HG02623 (cell line): ENCODE measurements at regions not wholly inside any gene's neighbourhood (a gene's known extent, or its start where the extent isn't known, plus 50 kb on each side); places are given as distances from the start of the nearest gene placed in this dataset.
"Not testable (repeated sequence)": the region's sequence is repeated elsewhere in the genome, so short reads cannot be mapped to it uniquely, and the experiment has no call there.

Source experiments
- ATAC-seq: cut with Tn5 transposase; IDR thresholded peaks from one replicate; pipeline ENCODE4 v1.9.1; 2021; ENCODE audit warnings: moderate library complexity; ENCODE audit not compliant: unreplicated experiment

DNA sequence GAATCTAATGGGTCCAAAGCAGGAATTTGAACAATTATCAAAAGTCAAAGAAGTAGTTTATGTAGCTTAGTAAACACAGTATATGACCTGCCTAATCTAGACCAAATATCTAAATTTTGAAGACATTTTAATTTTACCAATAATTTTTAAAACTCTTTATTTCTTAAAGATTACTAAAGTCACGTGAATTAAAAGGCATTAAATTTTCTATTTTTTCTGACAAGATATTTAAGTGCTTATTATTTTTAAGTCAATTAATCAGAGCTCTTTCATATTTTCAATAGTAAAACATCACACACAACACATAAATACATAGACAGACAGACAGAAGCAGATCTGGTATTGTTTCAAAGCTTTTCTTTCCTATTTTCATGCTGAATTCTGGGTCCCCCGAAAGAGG lies 89.5 kb downstream of the ZNF467 start:
- ATAC-seq: no peak

DNA sequence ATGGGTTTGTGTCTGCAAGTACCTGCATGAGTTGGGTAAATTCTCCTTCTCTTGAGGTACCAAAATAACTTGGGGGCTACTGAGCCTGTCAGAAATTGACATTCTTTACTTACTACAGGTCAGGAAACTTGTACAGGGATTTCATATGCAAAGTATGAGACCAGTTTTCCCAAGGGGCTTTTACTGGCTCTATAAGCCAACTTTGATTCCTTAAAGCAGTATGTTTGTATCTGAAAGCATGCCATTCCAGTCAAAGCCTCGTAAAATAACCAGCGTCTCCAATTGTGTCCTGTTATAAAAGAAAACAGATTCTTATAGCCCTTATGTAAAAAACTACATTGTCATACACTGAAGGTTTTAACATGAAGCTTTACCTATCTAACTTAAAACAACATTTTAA lies 90.2 kb downstream of the ZNF467 start:
- no peak for ATAC-seq

- no peak for ATAC-seq
Observed at GRCh38 chr7:149682038-149682437, 91.3 kb downstream of the ZNF467 start.

DNA sequence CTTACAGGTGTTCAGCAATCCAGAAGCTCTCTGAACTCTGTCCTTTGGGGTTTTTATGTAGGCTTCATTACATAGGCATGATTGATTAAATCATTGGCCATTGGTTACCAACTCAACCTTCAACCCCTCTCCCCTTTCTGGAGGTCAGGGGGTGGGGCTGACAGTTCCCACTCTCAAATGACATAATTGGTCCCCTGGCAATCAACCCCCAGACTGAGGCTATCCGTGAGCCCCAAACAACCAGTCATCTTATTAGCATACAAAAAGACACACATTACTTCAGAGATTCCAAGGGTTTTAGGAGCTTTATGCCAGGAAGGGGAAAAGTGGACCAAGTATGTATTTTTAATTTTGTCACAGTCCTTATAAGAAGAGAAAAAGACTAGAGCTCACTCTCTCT lies 92.1 kb downstream of the ZNF467 start:
- no peak for ATAC-seq

GRCh38 chr7:149680331-149681025 lies 92.9 kb downstream of the ZNF467 start:
- no peak for ATAC-seq

DNA sequence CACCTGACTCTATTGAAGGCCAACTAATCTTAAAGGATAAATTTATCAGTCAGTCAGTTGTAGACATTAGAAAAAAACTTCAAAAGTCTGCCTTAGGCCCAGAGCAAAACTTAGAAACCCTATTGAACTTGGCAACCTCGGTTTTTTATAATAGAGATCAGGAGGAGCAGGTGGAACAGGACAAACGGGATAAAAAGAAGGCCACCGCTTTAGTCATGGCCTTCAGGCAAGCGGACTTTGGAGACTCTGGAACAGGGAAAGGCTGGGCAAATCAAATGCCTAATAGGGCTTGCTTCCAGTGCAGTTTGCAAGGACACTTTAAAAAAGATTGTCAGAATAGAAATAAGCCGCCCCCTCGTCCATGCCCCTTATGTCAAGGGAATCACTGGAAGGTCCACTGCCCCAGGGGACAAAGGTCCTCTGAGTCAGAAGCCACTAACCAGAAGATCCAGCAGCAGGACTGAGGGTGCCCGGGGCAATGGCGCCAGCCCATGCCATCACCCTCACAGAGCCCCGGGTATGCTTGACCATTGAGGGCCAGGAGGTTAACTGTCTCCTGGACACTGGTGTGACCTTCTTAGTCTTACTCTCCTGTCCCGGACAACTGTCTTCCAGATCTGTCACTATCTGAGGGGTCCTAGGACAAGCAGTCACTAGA lies 98.5 kb downstream of the ZNF467 start:
- not testable (repeated sequence) for ATAC-seq

DNA sequence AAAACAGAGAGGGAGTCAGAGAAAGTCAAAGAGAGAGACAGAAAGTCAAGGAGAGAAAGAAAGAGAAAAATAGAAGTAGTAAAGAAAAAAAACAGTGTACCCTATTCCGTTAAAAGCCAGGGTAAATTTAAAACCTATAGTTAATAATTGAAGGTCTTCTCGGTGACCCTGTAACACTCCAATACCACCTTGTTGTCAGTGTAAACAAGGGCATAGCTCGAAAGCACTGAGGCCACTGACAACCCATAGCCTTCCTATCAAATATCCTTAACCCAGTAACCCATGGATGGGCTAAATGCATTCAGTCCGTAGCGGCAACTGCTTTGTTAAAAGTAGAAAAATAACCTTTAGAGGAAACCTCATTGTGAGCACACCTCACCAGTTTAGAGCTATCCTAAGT lies 100.4 kb downstream of the ZNF467 start:
- no peak for ATAC-seq

DNA sequence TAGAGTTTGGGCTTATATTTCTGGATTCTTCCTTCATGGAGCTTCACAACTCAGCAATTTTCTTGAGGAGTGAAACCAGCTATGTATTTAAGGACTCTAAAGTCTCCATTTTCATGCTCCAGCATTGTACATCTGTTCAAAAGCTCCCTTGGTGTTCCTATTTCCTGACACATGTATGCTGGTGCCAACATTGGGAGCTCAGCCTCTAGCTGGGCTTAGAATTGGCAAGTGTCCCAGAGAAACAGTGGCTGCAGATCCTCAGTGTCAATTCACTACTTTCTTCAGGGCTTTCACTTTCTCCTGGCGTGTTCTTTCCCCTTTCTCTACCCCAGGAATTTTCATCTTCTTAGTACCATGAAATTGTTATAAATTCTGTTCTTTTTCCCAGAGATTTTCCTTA lies 103.1 kb downstream of the ZNF467 start:
- ATAC-seq: no peak

DNA sequence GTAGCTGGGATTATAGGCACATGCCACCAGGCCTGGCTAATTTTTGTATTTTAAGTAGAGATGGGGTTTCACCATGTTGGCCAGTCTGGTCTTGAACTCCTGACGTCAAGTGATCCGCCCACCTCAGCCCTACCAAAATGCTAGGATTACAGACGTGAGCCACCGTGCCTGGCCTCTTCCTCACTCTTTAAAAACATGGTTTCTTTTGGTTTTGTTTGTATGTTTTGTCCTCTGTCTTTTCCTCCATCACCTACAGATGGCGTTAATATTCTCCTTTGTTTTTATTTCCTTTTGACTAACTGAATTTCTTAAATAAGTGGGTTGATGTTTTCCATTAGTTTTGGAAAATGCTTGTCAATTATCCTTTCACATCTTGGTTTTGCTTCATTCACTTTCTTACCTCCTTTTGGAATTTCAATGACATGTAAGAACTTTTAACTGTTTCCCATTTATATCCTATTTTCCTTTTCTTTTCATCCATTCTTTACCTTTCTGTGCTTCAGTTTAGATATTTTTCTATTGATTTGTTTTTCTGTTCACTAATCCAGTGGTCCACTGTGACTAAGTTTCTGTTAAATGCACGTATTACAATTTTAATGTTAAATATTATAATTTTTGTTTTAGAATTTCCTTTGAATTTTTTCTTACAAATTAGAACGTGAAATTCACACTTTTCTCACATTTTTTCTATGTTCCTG lies 104.1 kb downstream of the ZNF467 start:
- no peak for ATAC-seq

DNA sequence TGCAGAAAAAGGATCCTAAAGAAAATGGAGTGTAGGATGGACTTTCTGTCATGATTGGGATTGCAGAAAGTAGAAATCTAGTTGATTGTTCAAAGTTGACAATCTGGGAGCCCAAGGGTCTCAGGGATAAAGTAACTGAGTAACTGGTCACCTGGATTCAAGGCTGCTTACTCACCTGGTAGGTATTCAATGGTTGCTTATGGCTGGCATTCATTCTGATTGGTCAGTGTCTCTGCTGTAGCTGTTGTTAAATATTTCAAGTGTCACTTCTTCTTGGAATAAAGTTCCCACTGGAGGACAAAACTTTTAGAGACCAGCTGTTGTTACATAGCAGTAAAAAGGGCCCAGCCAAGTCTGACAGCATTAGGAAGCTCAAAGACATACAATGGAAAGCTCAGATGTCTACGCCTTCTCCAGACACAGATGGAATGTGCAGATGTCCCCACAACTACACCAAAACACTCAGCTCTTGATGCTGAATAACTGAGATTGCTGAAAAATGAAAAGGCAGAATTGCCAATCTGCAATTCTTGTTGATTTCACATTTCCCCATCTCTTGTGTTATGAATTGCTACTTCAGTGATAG lies 106.9 kb downstream of the ZNF467 start:
- ATAC-seq: no peak

DNA sequence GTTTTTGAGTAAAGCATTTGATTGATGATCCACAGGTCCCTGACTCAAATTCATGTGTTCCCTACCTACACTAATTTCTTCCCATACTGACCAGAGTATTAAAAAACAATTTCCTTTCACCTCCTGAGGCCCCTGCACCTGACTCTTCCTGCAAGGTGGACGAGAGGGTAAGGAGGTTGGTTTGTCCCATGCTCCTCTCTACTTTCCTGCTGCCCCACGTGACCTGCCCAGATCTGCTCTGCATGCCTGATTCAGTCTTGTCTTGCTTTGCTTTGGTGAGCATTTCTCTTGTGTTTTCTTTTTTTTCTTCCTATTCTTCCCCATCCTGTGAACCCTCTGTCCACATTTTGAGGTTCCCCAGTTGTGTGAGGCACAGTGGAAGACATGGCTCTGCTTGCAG lies 107.8 kb downstream of the ZNF467 start:
- not testable (repeated sequence) for ATAC-seq

DNA sequence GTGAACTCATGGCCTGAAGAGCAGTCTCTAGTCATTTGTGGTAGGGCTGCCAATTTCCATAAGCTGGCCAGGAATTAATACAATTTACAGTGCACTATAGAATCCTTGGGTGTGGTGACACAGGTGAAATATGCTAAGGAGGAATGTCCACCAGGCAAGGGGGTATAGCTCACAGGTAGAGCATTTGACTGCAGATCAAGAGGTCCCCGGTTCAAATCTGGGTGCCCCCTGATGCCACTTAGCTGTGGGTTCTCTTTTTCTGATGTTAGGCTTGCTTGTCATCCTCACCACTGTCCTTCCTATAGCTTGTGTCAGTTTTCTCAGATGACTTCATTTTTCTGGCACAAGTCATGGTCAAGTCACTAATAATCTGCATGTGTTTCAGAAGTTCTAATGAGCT lies 108.7 kb downstream of the ZNF467 start:
- ATAC-seq: no peak

GRCh38 chr7:149664176-149664575 lies 109.2 kb downstream of the ZNF467 start:
- ATAC-seq: no peak

DNA sequence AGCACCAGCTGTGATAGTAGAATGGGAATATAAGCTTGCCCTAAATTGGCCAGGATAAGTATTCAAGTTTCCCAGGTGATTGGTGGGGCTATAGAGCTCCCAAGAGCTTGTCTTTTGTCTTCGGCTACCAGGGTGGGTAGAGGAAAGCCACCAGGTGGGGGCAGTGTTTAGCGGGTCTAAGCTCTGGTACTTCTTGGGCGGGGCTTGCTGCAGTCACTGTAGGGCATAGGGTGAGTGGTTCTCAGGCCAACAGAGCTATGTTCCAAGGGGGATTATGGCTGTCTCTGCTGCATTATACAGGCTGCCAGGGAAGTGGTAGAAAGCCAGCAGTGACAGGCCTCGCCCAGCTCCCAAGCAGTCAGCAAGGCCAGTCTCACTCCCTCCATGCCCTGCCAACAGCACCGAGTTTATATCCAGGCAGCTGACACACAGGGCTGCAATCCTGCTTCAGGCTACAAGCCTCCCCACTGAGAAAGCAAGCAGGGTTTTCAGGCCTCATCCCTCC lies 110.7 kb downstream of the ZNF467 start:
- ATAC-seq: no peak

- ATAC-seq: no peak
Observed at GRCh38 chr7:149655784-149656183, 117.6 kb downstream of the ZNF467 start.

- ATAC-seq: no peak
Observed at GRCh38 chr7:149654588-149654987, 118.8 kb downstream of the ZNF467 start.

DNA sequence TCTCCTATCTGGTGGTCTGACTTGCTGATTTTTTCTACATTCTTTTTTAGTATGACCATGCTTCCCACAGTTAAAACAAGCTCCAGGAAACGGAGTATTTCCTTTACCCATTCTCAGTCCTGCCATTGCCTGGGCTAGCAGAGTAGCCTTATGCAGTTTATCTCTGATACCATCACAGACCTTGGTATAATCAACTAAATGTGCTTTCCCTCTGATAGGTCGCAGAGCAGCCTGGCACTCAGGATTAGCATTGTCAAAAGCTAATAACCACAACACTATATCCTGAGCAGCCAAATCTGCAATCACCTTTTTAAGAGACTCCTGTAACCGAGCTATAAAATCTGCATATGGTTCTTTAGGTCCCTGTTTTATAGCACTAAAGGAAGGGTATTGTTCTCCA lies 123.2 kb downstream of the ZNF467 start:
- ATAC-seq: not testable (repeated sequence)

DNA sequence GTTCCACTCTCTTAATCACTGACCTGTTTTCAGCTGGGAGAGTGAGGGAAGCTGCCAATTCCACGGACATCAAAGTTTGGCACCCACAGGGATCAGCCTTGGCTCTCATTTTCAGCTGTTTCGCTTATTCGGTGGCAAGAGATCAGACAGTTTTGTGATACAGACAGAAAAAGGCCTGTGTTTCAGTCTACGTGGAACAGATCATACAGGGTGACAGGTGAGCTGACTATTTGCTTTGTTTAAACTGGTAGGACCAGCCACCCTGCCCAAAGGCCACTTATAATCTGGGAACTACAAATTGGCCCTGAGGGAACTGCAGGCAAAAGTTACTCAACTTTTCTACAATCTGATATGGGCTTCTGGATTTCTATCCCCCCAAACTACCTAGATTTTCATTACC lies 128.6 kb downstream of the ZNF467 start:
- ATAC-seq: no peak

DNA sequence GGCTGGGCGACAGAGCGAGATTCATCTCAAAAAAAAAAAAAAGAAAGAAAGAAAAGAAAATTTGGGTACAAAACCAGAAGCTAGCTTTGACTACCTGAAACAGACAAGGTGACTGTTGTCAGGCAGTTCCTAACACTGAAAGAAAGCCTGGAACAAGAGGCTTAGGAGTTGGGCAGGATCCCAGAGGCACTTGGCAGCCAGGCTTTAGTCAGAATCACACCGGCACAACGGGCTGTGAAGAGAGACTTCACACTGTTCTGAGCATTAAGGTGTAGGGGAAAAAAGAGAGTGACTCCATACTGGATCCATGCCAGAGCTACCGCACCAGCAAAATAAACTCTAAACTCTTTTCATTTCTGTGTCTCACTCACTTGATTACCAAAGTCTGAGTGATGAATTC lies 130.8 kb downstream of the ZNF467 start:
- no peak for ATAC-seq

- no peak for ATAC-seq
Observed at GRCh38 chr7:149638566-149639320, 134.6 kb downstream of the ZNF467 start.
